Ovary (tissue), 7 donors: ENCODE measurements at regions not wholly inside any gene's neighbourhood (a gene's known extent, or its start where the extent isn't known, plus 50 kb on each side); places are given as distances from the start of the nearest gene placed in this dataset.

Experiments
- DNase-seq, 5 donors: peaks; one replicate each; pipeline ENCODE4 v3.0.0-alpha.2; 2019 to 2020
- H3K27ac ChIP-seq, 2 donors: fragments of 200-600 bp; one replicate each; pipeline versions ENCODE4 v1.5.1 to v1.8.0; 2019 to 2022
- H3K27me3 ChIP-seq: fragments of 200-600 bp; one replicate; pipeline ENCODE4 v1.8.0; 2022
- H3K36me3 ChIP-seq: fragments of 200-600 bp; sonication (generic); one replicate; pipeline ENCODE4 v1.5.1; 2019
- H3K4me1 ChIP-seq: one replicate; pipeline ENCODE4 v1.8.1; 2013; ENCODE audit warnings: mild to moderate bottlenecking, moderate library complexity; ENCODE audit not compliant: insufficient read depth
- H3K4me3 ChIP-seq: fragments of 200-600 bp; sonication (generic); one replicate; pipeline ENCODE4 v1.5.1; 2017
- H3K9me3 ChIP-seq, 2 donors: fragments of 200-600 bp in 1 of 2; sonication (generic) in 1 of 2; one replicate each; pipeline versions ENCODE4 v1.5.1 to v1.8.1; 2013 to 2019; ENCODE audit warnings: mild to moderate bottlenecking in 1 of 2, moderate library complexity in 1 of 2
- EP300 ChIP-seq: sonication (generic); formaldehyde crosslinking; IDR thresholded peaks from one replicate; pipeline ENCODE4 v1.6.1; 2017; ENCODE audit warnings: antibody characterized with exemption
- POLR2A ChIP-seq: fragments of 450-650 bp; IDR thresholded peaks from one replicate; pipeline ENCODE4 v1.6.1; 2017; ENCODE audit warnings: antibody characterized with exemption, mild to moderate bottlenecking, moderate library complexity
- WGBS, 3 donors: extraction: QIAGEN DNeasy Blood & Tissue Kit in 1 of 3; methylation state at CpG; one replicate each; pipeline versions ENCODE4 v1.1.5 to v1.1.7; 2013 to 2017; 5-methylcytosine and 5-hydroxymethylcytosine counted together
- intact Hi-C, 4 donors: fragments of 100-400 bp; cut with DNase I; formaldehyde crosslinking; loops; one replicate each; pipeline versions ENCODE4 v1.11.0 to v1.15.1; 2022 to 2023
- TF ChIP-seq, protein P1 (sequence below), 3 donors: fragments of 450-650 bp in 2 of 3; fragments of 200-600 bp in 1 of 3; IDR thresholded peaks; one replicate each; pipeline versions ENCODE4 v1.5.1 to v1.8.0; 2016 to 2022; ENCODE audit warnings: antibody characterized with exemption in 3 of 3, mild to moderate bottlenecking in 1 of 3
- donor health status: DM: no; HTN: no; CAD: no; lungs with moderate emphysema.
- donor health status: DM: no; HTN: no; CAD: no.
- donor health status: Bipolar disorder and iron deficiency.
- donor health status: DM: no; HTN: no; CAD: no.
- donor health status: DM: yes; HTN: yes; CAD: no.

DNA sequence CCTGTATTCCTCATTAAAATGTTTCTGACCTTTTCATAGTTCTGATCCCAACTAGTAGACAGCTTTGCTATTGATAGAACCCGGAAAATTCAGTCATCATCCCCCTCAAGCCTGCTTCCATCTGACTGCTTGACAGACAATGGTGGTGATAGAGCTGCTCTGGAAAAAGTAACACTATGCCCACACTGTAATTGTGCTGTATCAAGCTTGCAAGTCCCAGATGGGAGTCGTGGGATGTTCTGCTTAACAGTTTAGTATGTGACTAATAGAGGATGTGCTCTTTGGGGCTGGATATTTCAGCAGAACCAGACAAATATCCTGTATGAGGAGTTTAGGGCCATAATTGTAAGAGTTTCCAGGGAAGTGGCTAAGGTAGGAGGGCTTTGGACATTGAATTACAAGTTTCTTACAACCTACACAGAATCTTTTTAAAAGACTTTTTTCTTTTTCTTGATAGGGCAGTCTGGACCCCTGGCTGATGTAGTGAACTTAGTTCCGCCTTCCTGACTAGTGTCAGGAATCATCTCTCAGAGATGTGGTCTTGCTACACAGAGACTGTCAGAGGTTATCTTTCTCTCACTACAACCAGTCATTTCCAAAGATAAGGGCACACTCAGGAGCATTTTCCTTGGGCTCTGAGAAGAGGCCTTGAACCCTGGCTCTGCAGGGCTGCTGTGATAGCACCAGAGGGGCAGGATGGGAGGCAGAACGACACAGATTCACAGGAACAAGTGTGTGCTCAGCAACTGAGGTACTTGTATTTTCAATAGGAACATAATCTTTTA is 158.0 kb upstream of the RBMS1 start:
- no peak overlapping the region for H3K27ac ChIP-seq
- no peaks in the 10 kb centered on the region for H3K36me3 ChIP-seq
- no peak for DNase-seq
- no peaks in the 10 kb centered on the region for H3K27me3 ChIP-seq
- TF ChIP-seq, protein P1, sequence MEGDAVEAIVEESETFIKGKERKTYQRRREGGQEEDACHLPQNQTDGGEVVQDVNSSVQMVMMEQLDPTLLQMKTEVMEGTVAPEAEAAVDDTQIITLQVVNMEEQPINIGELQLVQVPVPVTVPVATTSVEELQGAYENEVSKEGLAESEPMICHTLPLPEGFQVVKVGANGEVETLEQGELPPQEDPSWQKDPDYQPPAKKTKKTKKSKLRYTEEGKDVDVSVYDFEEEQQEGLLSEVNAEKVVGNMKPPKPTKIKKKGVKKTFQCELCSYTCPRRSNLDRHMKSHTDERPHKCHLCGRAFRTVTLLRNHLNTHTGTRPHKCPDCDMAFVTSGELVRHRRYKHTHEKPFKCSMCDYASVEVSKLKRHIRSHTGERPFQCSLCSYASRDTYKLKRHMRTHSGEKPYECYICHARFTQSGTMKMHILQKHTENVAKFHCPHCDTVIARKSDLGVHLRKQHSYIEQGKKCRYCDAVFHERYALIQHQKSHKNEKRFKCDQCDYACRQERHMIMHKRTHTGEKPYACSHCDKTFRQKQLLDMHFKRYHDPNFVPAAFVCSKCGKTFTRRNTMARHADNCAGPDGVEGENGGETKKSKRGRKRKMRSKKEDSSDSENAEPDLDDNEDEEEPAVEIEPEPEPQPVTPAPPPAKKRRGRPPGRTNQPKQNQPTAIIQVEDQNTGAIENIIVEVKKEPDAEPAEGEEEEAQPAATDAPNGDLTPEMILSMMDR (IDR thresholded peaks at IDR 0.05) = no peak
- no peak for TF ChIP-seq EP300
- TF ChIP-seq POLR2A = no peak
- H3K4me3 ChIP-seq = no peak overlapping the region
- intact Hi-C loops = no loop called here
- H3K4me1 ChIP-seq = peaks cover 1% of the 10 kb centered on the region
- WGBS, 3 donors = 74 to 79% (median 79%) methylated on average over 4 of the region's 4 CpGs
- H3K9me3 ChIP-seq = no peaks in the 10 kb centered on the region

DNA sequence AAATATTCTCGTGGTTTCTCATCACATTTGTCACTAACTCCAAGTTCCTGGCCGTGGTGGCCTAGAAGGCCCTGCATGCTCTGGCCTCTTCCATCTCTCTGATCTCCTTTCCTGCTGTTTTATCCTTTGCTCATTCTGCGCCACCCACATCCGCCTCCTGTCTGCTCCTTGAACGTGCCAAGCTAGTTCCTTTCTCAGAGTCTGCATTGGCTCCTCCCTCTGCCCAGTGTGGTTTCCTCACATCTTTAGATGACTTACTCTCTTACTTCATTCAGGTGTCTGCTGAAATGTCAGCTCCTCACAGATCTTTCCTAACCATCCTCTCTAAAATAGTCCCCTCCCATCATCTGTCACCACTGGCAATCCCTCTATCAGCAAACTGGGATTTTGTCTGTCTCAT is 158.6 kb upstream of the RBMS1 start:
- Histone ChIP-seq H3K4me3 (no peak overlapping the region), H3K4me1 (peaks cover 1% of the 10 kb centered on the region), H3K36me3 (no peaks in the 10 kb centered on the region), H3K27ac (no peak overlapping the region), H3K9me3 (no peaks in the 10 kb centered on the region), H3K27me3 (no peaks in the 10 kb centered on the region)
- WGBS, 3 donors = 69 to 89% (median 76%) methylated on average over 5 of the region's 5 CpGs
- TF ChIP-seq, protein P1 (IDR thresholded peaks at IDR 0.05) = no peak
- TF ChIP-seq EP300 = no peak
- no peak for TF ChIP-seq POLR2A
- intact Hi-C loops = no loop called here
- DNase-seq = no peak

DNA sequence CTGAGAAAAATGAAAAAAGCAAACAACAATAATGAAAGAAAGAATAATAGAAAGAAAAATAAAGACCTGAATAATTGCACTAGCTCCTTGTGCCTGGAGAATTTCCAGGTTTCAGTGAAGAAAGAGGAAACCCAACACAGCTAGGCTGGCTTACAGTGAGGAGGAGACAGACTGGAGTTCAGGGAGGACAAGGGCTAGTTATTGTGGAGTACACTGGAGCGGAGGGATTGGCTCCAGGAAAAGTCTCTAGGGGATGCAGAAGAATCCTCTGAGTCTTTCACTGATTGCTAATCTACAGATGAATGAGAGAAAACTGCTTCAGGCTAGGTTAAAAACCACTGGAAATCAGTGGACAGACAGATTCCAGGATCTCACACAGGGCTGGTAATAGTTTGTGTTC is 163.6 kb upstream of the RBMS1 start:
- Histone ChIP-seq H3K27me3 (no peaks in the 10 kb centered on the region), H3K4me1 (no peaks in the 10 kb centered on the region), H3K4me3 (no peak overlapping the region), H3K36me3 (no peaks in the 10 kb centered on the region), H3K27ac (no peak overlapping the region), H3K9me3 (no peaks in the 10 kb centered on the region)
- DNase-seq = no peak
- WGBS, 3 donors = 37 to 68% (median 63%) methylated on average over 1 of the region's 1 CpG
- intact Hi-C loops = no loop called here
- TF ChIP-seq, protein P1 (IDR thresholded peaks at IDR 0.05) = no peak
- no peak for TF ChIP-seq POLR2A
- no peak for TF ChIP-seq EP300

DNA sequence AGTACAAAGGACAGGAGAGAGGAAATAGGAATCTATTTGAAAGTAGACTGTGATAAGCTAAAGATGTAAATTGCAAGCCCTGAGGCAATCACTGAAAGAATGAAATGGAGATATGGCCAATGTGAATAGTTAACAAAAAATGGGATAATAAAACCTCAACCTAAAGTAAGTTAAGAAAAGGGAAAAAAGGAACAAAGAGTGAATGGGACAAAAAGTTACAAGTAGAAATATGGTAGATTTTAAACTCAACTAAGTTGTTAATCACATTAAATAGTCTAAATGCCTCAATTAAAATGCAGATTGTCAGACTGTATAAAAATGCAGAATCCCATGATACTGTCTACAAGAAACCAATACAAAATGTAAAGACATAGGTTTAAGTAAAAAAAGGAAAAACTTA is 165.2 kb upstream of the RBMS1 start:
- DNase-seq = no peak
- Histone ChIP-seq H3K4me3 (no peak overlapping the region), H3K9me3 (no peaks in the 10 kb centered on the region), H3K4me1 (no peaks in the 10 kb centered on the region), H3K27me3 (no peaks in the 10 kb centered on the region), H3K27ac (no peak overlapping the region), H3K36me3 (no peaks in the 10 kb centered on the region)
- intact Hi-C loops = no loop called here
- TF ChIP-seq POLR2A (no peak), EP300 (no peak)
- TF ChIP-seq, protein P1 (IDR thresholded peaks at IDR 0.05) = no peak
